ENCODE measurements at regions not wholly inside any gene's neighbourhood (a gene's known extent, or its start where the extent isn't known, plus 50 kb on each side); places are given as distances from the start of the nearest gene placed in this dataset.

DNA sequence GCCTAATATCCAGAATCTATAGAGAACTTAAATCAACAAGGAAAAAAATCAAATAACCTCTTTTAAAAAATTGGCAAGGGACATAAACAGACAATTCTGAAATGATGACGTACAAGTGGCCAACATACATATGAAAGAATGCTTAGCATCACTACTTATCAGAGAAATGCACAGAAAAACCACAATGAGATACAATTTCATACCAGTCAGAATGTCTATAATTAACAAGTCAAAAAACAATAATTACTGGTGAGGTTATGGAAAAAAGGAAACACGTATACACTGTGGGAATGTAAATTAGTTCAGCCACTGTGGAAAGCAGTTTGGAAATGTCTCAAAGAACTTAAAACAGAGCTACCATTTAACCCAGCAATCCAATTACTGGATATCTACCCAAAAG is 1192.0 kb downstream of the CDH12 start:
- Histone ChIP-seq H3K27ac (ENCODE audit: extremely low read depth, low read depth, low read length) (no peak overlapping the region), H3K36me3 (ENCODE audit: control insufficient read depth in 2 of 2, insufficient read depth in 1 of 2, low read length in 2 of 2) (no peaks in the 10 kb centered on the region), H3K4me3 (ENCODE audit: low read depth, low read length) (no peak overlapping the region), H3K4me1 (ENCODE audit: control insufficient read depth, insufficient read depth, low read length) (no peaks in the 10 kb centered on the region), H3K9me3 (ENCODE audit: control insufficient read depth, insufficient read depth, low read depth, low read length) (no peaks in the 10 kb centered on the region)
- ChIA-PET POLR2A (no interaction called here), CTCF (no interaction called here)
- TF ChIP-seq ZNF670 (tag by site-specific recombination; IDR thresholded peaks at IDR 0.05; ENCODE audit: low read depth) (no peak), SP7 (tag by site-specific recombination; IDR thresholded peaks at IDR 0.05) (0 out of 2 replicates have a peak, but pooled peaks have one; percentile 16)

DNA sequence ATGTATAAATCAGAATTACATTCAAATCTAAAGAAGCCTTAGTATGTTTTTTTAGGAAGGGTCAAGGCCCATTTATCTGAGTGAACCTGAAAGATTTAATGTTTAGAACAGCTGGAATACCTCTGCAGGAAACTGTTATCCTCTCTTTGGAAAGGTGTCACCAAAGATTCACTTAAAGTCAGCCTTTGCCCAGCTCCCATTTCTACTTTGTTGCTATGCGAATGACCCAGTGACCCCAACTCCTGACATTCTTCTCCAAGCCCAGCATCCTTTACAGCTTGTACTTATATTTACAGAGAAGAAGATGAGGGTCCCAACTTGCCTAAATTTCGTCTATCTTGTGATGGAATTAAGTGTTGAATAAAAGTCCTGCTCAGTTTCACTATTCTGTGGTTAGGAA is 1198.6 kb downstream of the CDH12 start:
- ChIA-PET CTCF (no interaction called here), POLR2A (no interaction called here)
- H3K9me3 ChIP-seq (ENCODE audit: control insufficient read depth, insufficient read depth, low read depth, low read length): no peaks in the 10 kb centered on the region
- H3K4me3 ChIP-seq (ENCODE audit: low read depth, low read length): no peak overlapping the region
- no peaks in the 10 kb centered on the region for H3K4me1 ChIP-seq (ENCODE audit: control insufficient read depth, insufficient read depth, low read length)
- TF ChIP-seq ZNF621 (tag by site-specific recombination; IDR thresholded peaks at IDR 0.05) (no peak), ZNF223 (tag by site-specific recombination; IDR thresholded peaks at IDR 0.05) (no peak)
- TF ChIP-seq, protein P1, sequence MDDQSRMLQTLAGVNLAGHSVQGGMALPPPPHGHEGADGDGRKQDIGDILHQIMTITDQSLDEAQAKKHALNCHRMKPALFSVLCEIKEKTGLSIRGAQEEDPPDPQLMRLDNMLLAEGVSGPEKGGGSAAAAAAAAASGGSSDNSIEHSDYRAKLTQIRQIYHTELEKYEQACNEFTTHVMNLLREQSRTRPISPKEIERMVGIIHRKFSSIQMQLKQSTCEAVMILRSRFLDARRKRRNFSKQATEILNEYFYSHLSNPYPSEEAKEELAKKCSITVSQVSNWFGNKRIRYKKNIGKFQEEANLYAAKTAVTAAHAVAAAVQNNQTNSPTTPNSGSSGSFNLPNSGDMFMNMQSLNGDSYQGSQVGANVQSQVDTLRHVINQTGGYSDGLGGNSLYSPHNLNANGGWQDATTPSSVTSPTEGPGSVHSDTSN (CRISPR knock-in tag; IDR thresholded peaks at IDR 0.05): no peak
- H3K36me3 ChIP-seq (ENCODE audit: control insufficient read depth in 2 of 2, insufficient read depth in 1 of 2, low read length in 2 of 2): no peaks in the 10 kb centered on the region
- H3K27ac ChIP-seq (ENCODE audit: extremely low read depth, low read depth, low read length): no peak overlapping the region

DNA sequence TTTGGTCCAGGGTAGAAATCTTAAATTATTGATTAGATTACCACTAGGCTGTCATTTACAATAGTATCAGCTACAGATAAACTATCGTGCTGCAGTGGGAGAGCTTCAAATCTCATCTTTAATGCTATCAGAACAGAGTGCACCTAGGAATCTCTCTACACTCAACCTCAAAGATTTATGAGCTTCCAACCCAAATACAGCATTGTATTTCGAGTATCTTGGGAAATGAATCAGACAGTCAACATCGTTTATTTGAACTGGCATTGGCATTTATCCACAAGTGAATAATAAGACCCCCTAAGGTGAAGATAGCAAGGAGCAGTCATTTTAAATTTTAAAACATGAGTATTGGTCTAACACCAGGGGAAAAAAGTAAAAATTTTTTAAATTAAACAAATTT is 1203.2 kb downstream of the CDH12 start:
- ChIA-PET CTCF (no interaction called here), POLR2A (no interaction called here)
- no peaks in the 10 kb centered on the region for H3K9me3 ChIP-seq (ENCODE audit: control insufficient read depth, insufficient read depth, low read depth, low read length)
- no peaks in the 10 kb centered on the region for H3K4me1 ChIP-seq (ENCODE audit: control insufficient read depth, insufficient read depth, low read length)
- H3K4me3 ChIP-seq (ENCODE audit: low read depth, low read length): no peak overlapping the region
- H3K27ac ChIP-seq (ENCODE audit: extremely low read depth, low read depth, low read length): no peak overlapping the region
- no peaks in the 10 kb centered on the region for H3K36me3 ChIP-seq (ENCODE audit: control insufficient read depth in 2 of 2, insufficient read depth in 1 of 2, low read length in 2 of 2)
- no peak for TF ChIP-seq OVOL3 (tag by site-specific recombination; IDR thresholded peaks at IDR 0.05)
- TF ChIP-seq BCL11A (tag by site-specific recombination; IDR thresholded peaks at IDR 0.05; ENCODE audit: low read depth): no peak
- no peak for TF ChIP-seq ZNF768 (tag by site-specific recombination; IDR thresholded peaks at IDR 0.05)
- TF ChIP-seq ZNF571 (tag by site-specific recombination; IDR thresholded peaks at IDR 0.05): no peak
- no peak for TF ChIP-seq GFI1B (tag by site-specific recombination; IDR thresholded peaks at IDR 0.05)
- no peak for TF ChIP-seq ZNF121 (tag by site-specific recombination; IDR thresholded peaks at IDR 0.05)
- no peak for TF ChIP-seq IKZF3 (tag by site-specific recombination; IDR thresholded peaks at IDR 0.05)
- TF ChIP-seq ZBTB21 (tag by site-specific recombination; IDR thresholded peaks at IDR 0.05): no peak
- TF ChIP-seq ZNF202 (tag by site-specific recombination; IDR thresholded peaks at IDR 0.05; ENCODE audit: borderline replicate concordance): no peak
- no peak for TF ChIP-seq ZNF426 (tag by site-specific recombination; IDR thresholded peaks at IDR 0.05)
- TF ChIP-seq KLF16 (tag by site-specific recombination; IDR thresholded peaks at IDR 0.05): no peak
- TF ChIP-seq ZNF596 (tag by site-specific recombination; IDR thresholded peaks at IDR 0.05): no peak
- TF ChIP-seq, protein P2, sequence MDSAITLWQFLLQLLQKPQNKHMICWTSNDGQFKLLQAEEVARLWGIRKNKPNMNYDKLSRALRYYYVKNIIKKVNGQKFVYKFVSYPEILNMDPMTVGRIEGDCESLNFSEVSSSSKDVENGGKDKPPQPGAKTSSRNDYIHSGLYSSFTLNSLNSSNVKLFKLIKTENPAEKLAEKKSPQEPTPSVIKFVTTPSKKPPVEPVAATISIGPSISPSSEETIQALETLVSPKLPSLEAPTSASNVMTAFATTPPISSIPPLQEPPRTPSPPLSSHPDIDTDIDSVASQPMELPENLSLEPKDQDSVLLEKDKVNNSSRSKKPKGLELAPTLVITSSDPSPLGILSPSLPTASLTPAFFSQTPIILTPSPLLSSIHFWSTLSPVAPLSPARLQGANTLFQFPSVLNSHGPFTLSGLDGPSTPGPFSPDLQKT (IDR thresholded peaks at IDR 0.05; ENCODE audit: borderline replicate concordance, low read depth, low read length): no peak
- TF ChIP-seq ZNF112 (tag by site-specific recombination; IDR thresholded peaks at IDR 0.05): no peak
- no peak for TF ChIP-seq ZNF223 (tag by site-specific recombination; IDR thresholded peaks at IDR 0.05)
- TF ChIP-seq ZNF530 (tag by site-specific recombination; IDR thresholded peaks at IDR 0.05; ENCODE audit: low read depth): no peak
- TF ChIP-seq ZNF175 (tag by site-specific recombination; IDR thresholded peaks at IDR 0.05): no peak
- no peak for TF ChIP-seq ZNF214 (tag by site-specific recombination; IDR thresholded peaks at IDR 0.05; ENCODE audit: borderline replicate concordance)
- no peak for TF ChIP-seq ZNF266 (tag by site-specific recombination; IDR thresholded peaks at IDR 0.05; ENCODE audit: low read depth)
- no peak for TF ChIP-seq ZSCAN30 (tag by site-specific recombination; IDR thresholded peaks at IDR 0.05)
